ENCODE measurements at regions not wholly inside any gene's neighbourhood (a gene's known extent, or its start where the extent isn't known, plus 50 kb on each side); places are given as distances from the start of the nearest gene placed in this dataset.

- TF ChIP-seq, protein P1, sequence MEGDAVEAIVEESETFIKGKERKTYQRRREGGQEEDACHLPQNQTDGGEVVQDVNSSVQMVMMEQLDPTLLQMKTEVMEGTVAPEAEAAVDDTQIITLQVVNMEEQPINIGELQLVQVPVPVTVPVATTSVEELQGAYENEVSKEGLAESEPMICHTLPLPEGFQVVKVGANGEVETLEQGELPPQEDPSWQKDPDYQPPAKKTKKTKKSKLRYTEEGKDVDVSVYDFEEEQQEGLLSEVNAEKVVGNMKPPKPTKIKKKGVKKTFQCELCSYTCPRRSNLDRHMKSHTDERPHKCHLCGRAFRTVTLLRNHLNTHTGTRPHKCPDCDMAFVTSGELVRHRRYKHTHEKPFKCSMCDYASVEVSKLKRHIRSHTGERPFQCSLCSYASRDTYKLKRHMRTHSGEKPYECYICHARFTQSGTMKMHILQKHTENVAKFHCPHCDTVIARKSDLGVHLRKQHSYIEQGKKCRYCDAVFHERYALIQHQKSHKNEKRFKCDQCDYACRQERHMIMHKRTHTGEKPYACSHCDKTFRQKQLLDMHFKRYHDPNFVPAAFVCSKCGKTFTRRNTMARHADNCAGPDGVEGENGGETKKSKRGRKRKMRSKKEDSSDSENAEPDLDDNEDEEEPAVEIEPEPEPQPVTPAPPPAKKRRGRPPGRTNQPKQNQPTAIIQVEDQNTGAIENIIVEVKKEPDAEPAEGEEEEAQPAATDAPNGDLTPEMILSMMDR (IDR thresholded peaks at IDR 0.05), result no peak
- no peak for TF ChIP-seq POLR2A (IDR thresholded peaks at IDR 0.05)
- no peak for TF ChIP-seq POLR2AphosphoS5 (IDR thresholded peaks at IDR 0.05; ENCODE audit: insufficient read depth in 1 of 2, low read depth in 1 of 2)
Observed at GRCh38 chr5:27995867-27996266, 957.5 kb upstream of the CDH9 start.
